NCI-H1048 (cell line): ENCODE measurements at regions not wholly inside any gene's neighbourhood (a gene's known extent, or its start where the extent isn't known, plus 50 kb on each side); places are given as distances from the start of the nearest gene placed in this dataset.

ENCODE experiments used
- DNase-seq: peaks from one replicate; lab custom pipeline; 2025; lab: John Stamatoyannopoulos, UW

DNA sequence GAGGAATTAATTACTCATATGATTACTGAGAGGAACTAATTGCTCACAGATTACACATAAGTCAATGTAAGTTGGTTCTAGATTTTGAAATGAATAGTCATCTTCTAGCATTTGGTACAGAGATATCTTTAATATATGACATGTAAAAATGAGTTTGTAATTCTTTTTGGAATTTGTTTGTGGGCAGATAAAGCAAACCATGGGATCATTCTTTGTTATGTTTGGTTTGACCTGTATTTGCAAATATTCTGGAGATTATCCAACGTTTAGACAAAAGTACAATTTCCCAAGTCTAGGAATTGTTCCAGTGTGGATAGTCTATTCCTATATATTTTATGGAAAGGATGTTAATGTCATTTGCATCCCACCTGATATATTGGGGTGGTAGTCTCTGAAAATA, 309.6 kb upstream of the EDNRB start:
- DNase-seq = no peak

DNA sequence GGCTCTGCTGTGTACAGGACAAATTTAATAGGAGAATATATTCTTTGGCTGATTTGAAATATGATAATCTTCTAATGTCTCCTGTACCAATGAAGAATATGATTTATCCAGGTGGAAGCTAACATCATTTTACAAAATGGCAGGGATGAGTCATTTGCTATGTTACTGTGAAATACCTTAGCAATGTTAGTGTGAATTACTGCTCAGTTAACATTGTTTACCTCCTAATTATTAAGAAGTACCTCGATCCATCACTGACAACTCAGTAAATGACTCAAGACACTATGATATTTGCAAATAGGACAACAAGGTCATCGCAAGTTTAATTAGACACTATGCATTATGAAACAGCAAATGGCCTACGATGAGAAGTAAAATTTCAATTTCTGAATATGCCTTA, 309.1 kb upstream of the EDNRB start:
- DNase-seq = no peak

DNA sequence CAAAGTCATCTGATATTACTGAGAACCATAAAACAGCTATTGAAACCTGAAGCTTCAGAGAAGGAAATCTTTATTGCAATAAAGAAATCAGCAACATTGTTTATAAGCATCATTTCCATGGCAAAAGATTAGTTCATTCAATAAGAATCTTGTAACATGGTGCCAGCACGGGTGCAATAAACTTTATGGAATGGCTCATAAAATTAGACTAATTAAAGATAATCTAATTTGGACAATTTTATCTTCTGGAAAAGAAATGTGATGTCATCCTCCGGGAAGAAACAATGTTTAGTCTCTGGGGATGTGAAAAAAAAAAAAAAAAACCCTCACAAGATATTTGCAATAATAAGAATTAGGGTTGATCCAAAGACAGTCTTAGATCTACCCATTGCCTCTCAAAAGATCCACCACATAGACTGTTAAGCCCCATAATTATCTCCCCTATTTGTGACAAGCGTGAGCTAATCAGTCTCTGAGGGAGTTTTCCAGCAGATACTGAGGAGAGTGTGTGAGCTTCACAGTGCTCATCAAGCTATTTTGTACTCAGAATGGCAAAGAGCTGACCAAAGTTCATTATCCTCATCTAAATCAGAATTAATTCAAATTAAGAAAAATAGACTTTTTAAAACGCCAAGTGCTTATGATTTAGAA, 297.0 kb upstream of the EDNRB start:
- no peak for DNase-seq

DNA sequence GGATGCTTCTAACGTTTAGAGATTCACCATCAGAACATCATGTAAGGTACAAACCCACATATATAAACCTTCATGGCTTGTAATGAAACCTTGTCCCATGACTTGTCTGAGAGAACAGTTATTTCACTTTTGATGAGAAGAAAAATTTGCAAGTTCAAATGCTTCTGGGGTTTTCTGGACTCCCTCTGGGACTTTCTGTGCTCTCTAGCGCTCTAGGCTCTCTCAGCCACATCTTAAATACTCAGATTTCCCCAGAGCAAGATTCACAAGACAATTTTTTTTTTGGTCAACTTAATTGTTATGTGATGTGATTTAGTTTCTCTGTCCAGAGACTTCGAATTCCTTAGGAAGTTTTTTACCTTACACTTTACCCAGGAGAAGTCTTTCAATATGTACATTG, 282.8 kb upstream of the EDNRB start:
- DNase-seq = no peak

DNA sequence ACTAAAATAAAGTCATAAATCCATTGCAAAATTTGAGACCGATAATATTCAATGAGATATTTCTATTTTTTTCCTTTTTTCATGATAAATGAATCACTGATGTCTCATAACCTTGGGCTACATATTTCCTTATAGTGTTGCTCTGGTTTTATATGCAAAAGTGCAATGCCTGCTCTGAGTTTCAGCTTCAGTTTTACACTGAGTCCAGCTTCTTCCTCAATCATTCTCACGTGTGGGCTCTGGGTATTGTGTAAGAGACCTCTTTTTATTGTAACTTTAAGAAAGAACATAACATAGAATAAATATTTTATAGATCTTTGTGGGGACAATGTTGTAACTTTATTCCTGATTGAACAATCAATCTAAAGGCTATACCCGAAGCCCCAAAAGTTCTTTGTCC, 280.2 kb upstream of the EDNRB start:
- DNase-seq = no peak

DNA sequence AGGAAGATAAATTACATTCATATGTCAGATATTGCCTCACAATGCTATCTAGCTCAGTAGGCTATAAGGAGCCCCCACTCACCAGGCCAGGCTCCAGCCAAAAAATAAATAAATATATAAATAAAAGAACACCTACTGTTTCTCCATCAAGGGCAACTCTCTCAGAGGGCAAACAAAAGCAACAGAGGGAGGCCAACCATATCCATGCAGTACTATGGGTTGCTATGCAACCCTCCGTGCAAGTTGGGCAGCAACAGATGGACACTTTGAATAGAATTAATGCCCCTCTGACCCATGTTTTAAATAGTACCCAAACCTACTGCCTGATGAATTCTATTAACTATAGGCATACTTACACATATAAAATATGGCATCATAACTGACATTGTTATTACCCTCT, 279.8 kb upstream of the EDNRB start:
- no peak for DNase-seq

DNA sequence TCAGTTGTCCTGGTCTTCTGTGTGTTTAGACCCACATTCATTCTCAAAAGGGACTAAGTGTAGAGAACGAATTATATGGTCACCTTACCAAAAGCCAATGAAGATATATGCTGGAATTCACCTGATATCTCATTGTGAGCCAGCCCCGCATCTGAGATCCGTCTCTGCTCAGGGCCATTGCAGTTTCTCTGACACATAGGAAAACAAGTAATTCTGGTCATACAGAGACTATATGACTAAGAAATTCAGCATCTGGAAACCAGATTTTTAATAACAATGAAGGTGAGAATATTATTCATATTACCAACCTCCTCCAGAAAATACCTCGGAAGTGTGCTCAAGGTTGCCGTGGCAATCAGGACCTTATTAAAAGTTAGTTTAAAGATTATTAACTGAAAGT, 278.6 kb upstream of the EDNRB start:
- DNase-seq = no peak

DNA sequence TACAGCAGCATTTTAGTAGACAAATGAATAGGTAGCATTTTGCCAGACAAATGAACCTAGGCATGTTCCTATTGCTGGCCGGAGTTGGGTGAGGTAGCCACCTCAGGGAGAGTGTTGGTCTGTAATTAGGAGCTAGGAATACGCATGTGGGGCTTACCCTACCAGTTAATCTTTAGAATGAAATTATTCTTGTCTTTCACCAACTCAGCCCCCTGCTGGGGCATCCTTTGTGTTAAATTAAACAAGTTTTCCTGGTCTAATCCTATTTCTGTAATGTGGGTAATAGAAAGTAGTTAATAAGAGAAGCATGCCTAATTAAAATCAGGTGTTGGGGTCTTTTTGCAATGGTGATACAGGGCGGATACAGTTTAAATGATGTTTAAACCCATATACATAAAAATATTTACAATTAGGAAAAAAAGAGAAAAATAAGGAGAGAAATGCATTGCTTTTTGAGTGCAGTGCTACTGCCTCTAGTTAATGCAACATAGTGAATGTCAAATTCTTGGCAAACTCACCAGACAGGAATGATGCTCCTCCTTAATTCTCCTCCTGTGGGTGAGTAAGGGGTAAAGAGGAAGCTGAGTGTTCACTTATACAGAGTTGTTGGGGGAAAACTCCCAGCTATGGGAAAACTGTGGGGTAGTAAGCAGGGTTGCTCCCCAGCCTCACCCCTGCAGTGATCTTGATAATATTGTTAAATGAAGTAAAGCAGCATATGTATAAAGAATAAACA, 276.4 kb upstream of the EDNRB start:
- no peak for DNase-seq

DNA sequence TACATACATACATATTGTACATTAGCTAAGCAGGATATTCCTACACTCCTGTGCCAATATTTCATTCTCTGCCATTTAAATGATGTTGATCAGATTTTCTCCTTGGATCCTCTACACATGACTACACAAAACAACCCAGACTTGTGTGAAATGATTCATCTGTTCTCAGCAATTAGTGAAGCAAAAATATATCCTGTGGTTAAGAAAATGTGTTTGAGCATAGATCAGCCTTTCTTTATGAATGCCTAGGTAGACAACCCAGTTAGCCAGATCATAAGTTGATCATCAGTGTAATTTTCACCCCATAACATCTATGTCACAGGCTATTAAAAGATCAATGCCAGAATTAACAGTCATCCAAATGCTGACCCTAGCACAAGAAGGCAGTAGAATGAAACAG, 275.2 kb upstream of the EDNRB start:
- no peak for DNase-seq

DNA sequence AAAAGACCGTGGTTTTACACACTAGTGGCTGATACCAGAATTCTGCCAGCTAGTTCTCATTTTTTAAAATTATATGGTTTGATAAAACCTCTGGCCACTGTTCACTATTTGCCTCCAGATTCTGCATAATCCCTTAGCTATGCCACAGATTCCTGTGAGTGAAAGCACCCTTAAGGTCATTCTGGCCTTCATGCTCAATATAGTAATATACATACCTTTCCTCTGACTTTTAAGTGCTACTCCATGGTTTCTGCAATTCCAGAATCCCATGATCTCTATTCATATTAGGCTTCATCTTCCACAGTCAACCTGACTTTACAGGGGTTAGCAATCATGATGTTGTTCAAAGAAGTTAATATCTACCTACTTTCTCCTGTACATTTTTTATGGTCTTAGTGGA, 274.1 kb upstream of the EDNRB start:
- DNase-seq = no peak

DNA sequence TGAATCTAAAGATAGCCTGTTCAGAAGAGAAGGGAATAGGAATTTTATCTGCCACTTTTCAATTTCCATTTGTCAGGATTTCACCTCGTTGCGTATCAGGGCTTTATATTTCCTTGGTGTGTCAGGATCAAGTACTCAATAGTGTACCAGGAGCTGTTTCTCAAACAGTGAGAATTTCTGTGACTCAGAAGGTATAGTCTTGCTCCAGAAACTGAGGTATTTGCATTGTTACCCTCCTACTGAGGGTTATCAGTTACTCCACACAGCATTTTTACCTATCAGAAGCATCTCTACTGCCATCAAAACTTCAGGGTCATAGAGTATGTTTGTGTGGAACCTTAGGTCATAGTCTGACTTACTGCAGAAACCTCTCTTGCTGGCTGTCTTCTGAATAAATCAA, 271.7 kb upstream of the EDNRB start:
- no peak for DNase-seq

DNA sequence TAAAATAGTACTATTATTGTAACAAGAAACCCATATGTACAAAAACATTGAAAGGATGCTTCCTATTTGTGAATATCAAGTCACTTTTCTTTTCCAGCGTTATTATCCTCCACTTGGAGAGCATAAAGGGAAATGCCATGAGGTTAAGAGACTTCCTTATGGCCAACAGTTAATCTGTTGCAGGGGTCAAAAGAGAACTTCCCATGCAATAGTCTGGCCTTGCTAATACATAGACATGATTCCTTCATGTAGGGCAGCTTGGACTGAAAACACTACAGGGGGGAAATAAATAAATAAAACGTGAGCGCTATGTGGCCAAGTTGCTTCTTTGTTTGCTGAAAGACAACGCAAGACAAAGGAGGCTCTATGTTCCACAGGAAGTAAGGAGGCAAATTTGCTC, 269.1 kb upstream of the EDNRB start:
- no peak for DNase-seq

DNA sequence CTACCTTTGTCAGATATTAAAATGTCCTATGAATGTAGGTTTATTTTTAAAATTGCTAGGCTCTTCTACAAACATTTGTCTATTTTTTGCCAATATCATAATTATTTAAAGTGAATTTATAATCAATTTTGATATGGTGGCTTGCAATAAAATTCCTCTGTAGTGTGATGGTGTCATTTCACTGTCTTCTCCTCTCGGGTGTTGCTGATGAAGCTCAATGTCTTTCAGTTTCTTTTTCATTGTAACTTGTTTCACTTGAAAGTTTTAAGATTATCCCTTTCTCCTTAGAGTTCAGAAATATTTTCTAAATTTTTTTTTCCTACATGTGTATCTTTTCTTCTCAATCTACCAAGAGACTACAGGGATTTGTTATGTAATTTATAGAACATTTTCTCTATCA, 267.1 kb upstream of the EDNRB start:
- no peak for DNase-seq

DNA sequence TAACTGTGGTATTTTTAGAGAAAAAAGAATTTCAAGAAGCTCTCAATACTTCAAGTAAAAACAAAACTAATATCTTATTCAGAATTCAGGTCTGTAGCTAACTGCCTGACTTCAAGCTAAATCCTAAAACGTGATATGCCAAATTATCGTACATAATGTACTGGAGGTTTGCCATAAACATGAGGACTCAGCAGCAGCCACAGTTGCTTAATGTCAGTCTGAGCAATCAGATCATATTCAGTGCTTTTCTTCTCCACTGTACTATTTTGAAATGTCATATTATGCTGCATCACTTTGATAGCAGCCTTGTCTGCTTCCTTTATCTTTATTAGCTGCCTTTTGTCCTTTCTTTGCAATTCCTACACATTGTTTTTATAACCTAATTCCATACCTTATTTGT, 265.1 kb upstream of the EDNRB start:
- no peak for DNase-seq

DNA sequence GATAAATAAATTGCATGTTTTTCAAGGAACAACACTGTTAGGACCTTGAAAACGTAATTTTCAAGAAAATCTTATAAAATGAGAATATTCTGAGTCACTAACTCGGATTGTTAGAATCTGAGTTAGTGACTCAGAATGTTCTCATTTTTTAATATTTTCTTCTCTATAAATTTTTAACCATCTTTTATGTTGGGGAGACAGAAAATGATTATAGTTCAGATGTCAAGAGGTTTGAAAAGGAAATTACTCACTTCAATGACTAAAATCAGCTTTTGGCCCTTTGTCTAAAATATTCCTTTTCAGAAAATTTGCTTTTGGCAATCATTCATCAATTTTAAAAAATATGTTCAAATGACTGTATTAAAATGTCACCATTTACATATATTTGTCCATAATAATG, 264.2 kb upstream of the EDNRB start:
- no peak for DNase-seq

DNA sequence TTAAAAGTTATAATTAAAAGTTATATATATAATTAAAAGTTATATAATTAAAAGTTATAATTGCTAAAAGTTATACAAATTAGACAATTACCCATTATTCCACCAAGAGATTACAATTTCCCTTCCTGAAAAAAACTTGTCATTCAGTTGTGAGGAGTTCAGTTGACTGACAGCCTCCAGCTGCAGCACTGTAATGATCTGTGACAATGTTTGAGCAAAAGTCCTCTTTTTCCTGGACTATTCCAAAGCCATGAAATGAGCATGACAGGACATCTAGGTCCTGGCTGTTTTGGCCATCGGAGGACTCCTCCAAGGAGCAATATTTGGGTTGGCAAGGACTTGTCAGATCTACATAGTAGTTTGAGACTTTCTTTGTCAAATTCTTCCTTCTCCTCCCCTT, 258.7 kb upstream of the EDNRB start:
- DNase-seq = no peak

DNA sequence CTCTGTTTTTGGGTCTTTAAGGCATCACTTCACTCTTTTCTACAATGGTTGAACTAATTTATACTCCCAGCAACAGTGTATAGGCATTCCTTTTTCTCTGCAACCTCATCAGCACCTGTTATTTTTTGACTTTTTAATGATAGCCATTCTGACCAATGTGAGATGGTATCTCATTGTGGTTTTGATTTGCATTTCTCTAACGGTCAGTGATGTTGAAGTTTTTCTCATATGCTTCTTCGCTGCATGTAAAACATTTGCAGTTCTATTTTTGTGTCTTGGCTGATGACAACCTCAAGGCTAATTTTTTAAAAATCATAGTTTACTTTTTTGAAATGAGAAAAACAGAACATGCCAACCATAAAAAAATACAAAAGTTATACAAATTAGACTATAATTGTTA, 258.2 kb upstream of the EDNRB start:
- no peak for DNase-seq

DNA sequence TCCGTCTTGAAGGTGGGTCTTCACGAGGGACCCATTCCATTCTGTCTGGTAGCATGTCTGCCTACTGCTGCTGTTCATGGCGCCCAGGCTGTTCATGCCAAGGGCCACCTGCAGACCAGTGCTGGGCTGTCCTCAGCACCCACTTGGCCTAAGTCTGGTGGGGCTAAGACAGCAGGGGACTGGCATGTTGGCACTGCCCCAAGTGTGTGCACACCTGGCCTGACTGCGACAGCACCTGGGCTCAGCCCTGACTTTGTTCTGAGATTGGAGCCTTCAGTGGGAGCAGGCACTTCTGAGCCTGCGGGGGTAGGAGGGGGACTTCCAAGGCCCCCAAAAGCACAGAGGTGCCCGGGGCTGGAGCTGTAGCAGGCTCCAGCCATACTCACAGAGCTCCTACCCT, 250.8 kb upstream of the EDNRB start:
- DNase-seq = no peak

DNA sequence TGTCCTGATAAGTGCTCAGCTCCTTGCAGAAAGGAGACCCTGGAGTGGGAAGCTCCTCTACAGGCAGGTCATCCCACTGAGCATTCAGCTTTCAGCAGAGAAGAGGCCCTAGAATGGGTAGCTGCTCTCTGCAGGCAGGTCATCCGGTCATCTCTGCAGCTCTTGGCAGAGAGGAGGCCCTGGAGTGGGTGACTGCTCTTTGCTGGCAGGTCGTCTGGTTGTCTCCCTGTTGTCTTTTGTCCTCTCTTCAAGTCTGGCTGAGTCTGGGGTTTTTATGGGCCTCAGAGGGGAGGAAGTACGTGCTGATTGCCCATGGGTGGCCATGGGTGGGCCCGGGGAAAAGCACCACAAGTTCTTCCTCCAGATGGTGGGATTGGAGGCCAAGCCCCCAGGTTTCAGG, 250.3 kb upstream of the EDNRB start:
- no peak for DNase-seq

DNA sequence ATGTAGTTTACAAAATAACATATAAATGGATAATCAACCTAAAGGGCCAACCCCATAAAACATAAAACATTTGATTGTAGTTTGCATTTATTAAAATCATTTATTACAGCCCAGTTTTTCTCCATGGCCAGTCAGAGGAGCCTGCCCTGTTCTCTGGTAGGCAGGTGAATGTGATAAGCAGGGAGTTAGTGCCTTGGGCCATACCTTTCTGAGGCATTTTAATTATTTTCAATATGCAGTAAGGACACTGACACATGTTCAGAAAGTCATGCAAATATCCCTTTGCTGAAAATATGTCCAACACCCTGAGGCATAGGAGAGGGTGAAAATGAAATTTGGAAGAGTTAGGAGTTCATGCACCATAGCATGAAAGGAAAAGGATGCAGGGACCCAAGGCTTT, 242.6 kb upstream of the EDNRB start:
- peak; percentile 35 for DNase-seq

DNA sequence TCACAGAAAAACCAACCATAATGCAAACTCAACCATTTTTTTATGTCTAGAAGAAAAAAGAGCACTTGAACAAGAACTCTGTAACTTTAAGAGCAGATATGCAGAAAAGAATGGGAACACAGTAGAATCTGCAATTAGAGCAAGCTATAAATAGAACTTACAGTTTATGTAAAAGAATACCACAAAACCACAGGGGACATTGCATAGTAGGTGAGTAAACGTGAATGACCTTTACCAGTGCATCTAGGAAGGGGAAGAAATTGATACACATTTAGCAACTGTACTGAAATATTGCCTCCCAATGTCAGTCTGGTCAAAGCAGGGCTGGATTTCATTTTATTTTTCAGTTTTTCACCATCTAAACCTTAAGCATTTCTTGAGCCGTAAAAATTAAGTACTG, 242.2 kb upstream of the EDNRB start:
- DNase-seq = no peak

DNA sequence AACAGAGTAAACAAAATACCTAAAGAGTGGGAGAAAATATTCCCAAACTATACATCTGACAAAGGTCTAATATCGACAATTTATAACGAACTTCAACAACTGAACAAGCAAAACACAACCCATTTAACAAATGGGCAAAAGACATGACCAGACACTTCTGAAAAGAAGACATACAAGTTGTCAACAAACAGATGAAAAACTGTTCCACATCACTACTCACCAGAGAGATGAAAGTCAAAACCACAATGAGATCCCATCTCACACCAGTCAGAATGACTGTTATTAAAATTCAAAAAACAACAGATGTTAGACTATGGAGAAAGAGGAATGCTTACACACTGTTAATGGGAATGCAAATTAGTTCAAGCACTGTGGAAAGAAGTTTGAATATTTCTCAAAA, 233.8 kb upstream of the EDNRB start:
- DNase-seq = no peak

DNA sequence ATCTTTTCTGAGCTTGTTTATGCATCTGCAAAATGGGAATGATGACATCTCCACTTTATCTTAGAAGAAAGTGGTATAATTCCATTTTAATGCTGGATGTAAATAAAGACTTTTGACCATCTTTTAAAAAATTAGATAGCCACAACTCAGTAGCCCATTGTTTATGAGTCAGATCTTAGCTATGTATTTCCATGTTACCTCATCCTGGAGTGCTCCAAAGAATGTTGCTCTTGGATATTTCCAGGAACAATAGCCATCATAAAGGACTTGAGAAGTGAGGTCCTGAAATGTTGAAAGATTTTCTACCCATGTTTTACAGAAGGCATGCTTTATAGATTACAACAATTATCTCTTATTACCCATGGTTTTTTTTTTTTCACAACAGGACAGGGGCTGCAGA, 229.3 kb upstream of the EDNRB start:
- no peak for DNase-seq

DNA sequence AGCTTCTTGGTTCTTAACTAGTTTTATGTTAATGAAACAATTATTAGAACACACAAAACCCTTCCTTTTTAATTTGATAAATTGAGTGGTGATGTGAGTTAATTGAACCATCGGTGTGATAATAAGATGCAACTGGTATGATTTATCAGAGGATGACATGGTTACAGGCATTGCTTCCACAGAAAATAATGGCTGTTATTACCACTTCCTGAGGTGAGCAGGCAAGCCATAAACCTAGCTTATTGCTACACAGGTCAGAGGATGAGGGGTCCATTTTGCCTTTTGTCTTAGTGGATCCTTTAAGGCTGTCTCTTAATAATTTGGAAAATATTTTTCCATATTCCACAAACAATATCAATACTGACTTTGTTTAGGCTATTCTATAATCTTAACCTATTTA, 226.6 kb upstream of the EDNRB start:
- DNase-seq = no peak
